ENCODE measurements at regions not wholly inside any gene's neighbourhood (a gene's known extent, or its start where the extent isn't known, plus 50 kb on each side); places are given as distances from the start of the nearest gene placed in this dataset.

- no peak for TF ChIP-seq CTCF (optimal IDR thresholded peaks at IDR 0.05 in 1 of 3, IDR thresholded peaks at IDR 0.05 in 1 of 3, conservative IDR thresholded peaks at IDR 0.05 in 1 of 3; ENCODE audit: extremely low read depth in 1 of 3, insufficient read depth in 2 of 3, low read length in 3 of 3)
- TF ChIP-seq EZH2 (IDR thresholded peaks at IDR 0.05; ENCODE audit: low read length): no peak
Observed at GRCh38 chr16:79401157-79401556, 199.4 kb downstream of the MAF start.

Data from keratinocyte (primary cell).